B cell (primary cell): ENCODE measurements at regions not wholly inside any gene's neighbourhood (a gene's known extent, or its start where the extent isn't known, plus 50 kb on each side); places are given as distances from the start of the nearest gene placed in this dataset.
"Not testable (repeated sequence)": the region's sequence is repeated elsewhere in the genome, so short reads cannot be mapped to it uniquely, and the experiment has no call there.

Source experiments
- EZH2 ChIP-seq: IDR thresholded peaks from 2 replicates; pipeline ENCODE4 v1.6.1; 2012; ENCODE audit warnings: borderline replicate concordance, low read depth, mild to moderate bottlenecking, moderate library complexity, low read length; ENCODE audit not compliant: insufficient read depth, poor library complexity, severe bottlenecking
- TF ChIP-seq, protein P1 (sequence below): fragments of 200-600 bp; IDR thresholded peaks from one replicate; pipeline ENCODE4 v1.8.0; 2022; ENCODE audit warnings: antibody characterized with exemption, mild to moderate bottlenecking

DNA sequence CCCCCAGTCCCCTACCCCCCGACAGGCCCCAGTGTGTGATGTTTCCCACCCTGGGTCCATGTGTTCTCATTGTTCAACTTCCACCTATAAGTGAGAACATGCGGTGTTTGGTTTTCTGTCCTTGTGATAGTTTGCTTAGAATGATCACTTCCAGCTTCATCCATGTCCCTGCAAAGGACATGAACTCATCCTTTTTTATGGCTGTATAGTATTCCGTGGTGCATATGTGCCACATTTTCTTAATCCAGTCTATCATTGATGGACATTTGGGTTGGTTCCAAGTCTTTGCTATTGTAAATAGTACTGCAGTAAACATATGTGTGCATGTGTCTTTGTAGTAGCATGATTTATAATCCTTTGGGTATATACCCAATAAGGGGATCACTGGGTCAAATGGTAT lies 208.2 kb upstream of the NEBL start:
- TF ChIP-seq, protein P1, sequence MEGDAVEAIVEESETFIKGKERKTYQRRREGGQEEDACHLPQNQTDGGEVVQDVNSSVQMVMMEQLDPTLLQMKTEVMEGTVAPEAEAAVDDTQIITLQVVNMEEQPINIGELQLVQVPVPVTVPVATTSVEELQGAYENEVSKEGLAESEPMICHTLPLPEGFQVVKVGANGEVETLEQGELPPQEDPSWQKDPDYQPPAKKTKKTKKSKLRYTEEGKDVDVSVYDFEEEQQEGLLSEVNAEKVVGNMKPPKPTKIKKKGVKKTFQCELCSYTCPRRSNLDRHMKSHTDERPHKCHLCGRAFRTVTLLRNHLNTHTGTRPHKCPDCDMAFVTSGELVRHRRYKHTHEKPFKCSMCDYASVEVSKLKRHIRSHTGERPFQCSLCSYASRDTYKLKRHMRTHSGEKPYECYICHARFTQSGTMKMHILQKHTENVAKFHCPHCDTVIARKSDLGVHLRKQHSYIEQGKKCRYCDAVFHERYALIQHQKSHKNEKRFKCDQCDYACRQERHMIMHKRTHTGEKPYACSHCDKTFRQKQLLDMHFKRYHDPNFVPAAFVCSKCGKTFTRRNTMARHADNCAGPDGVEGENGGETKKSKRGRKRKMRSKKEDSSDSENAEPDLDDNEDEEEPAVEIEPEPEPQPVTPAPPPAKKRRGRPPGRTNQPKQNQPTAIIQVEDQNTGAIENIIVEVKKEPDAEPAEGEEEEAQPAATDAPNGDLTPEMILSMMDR: not testable (repeated sequence)
- TF ChIP-seq EZH2: not testable (repeated sequence)
